ENCODE measurements at regions not wholly inside any gene's neighbourhood (a gene's known extent, or its start where the extent isn't known, plus 50 kb on each side); places are given as distances from the start of the nearest gene placed in this dataset.

DNA sequence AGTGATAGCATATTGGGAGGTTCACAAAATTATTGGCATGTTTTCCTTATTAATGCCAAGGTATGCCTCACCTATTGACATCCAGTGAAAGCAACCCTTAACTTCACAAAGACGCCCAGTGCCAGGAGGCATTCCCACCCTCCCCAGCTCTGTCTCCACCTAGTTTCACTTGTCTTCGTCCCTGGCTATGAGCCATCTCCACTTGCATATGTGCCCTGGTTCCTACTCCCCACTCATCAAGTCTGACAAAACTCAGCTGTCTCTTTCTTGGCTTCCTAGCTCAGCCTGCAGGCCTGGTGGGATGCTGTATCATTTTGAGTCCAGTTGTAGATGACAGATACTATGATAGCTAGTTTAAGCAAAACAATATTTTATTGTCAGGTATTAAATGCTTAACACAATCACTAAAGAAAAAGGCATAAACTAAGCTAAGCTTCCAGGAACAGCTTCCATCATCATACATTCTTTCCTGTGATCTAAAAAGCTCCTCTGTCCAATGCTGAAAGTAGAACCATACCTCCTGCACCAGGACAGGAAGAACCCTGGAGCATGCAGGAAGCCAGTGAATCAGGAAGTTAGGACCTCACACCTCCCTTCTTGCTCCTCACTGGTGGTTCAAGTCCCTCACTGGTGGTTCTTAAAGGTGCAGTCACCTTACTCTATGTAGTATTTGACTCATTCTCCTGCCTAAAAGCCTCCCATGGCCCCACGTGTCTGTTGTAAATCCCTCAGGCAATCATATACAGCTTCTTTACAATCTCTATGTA, 410.3 kb upstream of the RASGEF1B start:
- Histone ChIP-seq H3K27me3 (no peaks in the 10 kb centered on the region), H3K9ac (ENCODE audit: low read depth in 2 of 2, low read length in 2 of 2) (no peak overlapping the region), H3K36me3 (no peaks in the 10 kb centered on the region), H3K4me3 (no peak overlapping the region), H3K27ac (no peak overlapping the region), H3K9me3 (no peaks in the 10 kb centered on the region), H3K4me1 (no peaks in the 10 kb centered on the region)
- no peak for DNase-seq
- intact Hi-C loops (cut with DNase I), result no loop called here
- TF ChIP-seq, protein P1, sequence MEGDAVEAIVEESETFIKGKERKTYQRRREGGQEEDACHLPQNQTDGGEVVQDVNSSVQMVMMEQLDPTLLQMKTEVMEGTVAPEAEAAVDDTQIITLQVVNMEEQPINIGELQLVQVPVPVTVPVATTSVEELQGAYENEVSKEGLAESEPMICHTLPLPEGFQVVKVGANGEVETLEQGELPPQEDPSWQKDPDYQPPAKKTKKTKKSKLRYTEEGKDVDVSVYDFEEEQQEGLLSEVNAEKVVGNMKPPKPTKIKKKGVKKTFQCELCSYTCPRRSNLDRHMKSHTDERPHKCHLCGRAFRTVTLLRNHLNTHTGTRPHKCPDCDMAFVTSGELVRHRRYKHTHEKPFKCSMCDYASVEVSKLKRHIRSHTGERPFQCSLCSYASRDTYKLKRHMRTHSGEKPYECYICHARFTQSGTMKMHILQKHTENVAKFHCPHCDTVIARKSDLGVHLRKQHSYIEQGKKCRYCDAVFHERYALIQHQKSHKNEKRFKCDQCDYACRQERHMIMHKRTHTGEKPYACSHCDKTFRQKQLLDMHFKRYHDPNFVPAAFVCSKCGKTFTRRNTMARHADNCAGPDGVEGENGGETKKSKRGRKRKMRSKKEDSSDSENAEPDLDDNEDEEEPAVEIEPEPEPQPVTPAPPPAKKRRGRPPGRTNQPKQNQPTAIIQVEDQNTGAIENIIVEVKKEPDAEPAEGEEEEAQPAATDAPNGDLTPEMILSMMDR (IDR thresholded peaks at IDR 0.05), result no peak

DNA sequence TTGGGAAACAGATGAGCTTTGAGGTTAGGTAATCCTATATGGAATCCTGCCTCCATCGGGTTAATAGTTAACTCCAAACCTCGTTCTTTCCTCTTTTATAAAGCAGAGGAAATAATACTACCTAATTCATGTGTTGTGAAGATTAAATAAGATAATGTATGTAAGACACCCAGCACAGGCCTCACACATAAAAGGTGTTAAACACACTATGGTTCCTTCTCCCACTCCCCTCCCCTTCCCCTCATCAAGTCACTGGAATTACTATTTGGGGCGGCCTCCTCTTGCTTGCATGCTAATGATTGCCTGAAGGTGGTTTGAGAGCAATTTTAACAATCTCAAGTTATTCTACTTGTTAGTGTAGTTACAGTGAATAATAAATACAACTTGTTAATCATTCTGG, 404.4 kb upstream of the RASGEF1B start:
- no peaks in the 10 kb centered on the region for H3K36me3 ChIP-seq
- TF ChIP-seq, protein P1 (IDR thresholded peaks at IDR 0.05), result no peak
- no peak for DNase-seq
- H3K27ac ChIP-seq, result no peak overlapping the region
- intact Hi-C loops (cut with DNase I), result no loop called here
- H3K27me3 ChIP-seq, result no peaks in the 10 kb centered on the region
- no peaks in the 10 kb centered on the region for H3K9me3 ChIP-seq
- no peaks in the 10 kb centered on the region for H3K4me1 ChIP-seq
- H3K4me3 ChIP-seq, result no peak overlapping the region
- no peak overlapping the region for H3K9ac ChIP-seq (ENCODE audit: low read depth in 2 of 2, low read length in 2 of 2)

DNA sequence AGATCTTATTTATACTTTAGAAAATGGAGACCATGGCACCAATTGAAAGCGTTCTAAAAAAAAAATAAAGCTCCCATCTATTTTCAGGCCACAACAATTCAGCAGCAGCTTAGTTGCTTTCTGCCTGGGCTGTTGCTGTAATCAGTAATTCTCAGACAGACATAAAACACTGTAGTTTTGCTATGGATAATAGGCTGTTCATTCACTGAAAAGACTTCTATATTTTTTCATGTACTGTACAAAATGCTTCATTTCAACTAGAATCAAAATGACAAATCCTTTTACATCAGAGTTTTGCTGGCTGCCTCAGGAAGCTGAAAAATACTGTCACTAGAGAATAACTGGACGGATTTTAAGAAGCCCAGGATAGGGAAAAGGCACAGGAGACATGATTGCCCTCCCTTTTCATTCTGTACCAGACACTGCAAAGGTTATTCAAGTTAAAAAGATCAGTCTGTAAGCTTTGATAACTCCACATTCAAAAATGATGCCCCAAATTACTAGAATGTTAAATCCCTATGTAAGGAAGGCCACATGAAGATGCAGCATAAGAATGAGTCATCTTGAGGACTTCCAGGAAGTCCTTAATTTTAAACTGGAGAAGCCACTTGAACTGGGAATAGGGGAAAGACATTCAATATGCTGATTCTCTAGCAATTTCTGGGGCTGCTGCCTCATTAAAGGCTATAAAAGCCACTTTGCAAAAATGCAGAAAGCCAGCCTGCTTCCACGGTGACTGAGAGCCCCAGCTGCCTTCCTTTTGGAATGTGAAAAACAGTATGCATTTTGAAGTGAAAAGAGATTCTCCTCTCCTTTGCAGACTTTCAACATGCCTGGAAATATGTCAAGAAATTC, 403.2 kb upstream of the RASGEF1B start:
- H3K4me1 ChIP-seq, result no peaks in the 10 kb centered on the region
- H3K4me3 ChIP-seq, result no peak overlapping the region
- H3K27me3 ChIP-seq, result no peaks in the 10 kb centered on the region
- no peak overlapping the region for H3K27ac ChIP-seq
- no peaks in the 10 kb centered on the region for H3K9me3 ChIP-seq
- no peak overlapping the region for H3K9ac ChIP-seq (ENCODE audit: low read depth in 2 of 2, low read length in 2 of 2)
- no peaks in the 10 kb centered on the region for H3K36me3 ChIP-seq
- TF ChIP-seq, protein P1 (IDR thresholded peaks at IDR 0.05), result no peak
- no peak for DNase-seq
- intact Hi-C loops (cut with DNase I), result no loop called here

DNA sequence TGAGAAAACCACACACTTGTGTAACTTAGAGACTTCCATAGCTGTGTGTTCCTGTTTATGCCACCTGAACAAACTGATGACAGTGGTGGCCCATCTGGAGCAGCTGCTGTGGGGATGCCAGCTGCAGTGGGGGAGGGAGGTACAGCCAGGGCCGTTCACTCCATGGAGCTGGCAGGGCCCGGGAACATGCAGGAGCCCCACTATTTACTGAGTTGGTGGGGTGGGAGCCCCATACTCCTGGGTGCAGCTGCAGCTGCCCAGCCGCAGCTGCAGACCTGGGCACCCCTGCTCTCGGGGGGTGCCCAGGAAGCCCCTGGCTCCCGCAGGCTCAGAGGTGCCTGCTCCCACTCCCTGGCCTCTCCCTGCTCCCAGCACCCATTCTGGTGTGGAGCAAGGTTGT, 398.6 kb upstream of the RASGEF1B start:
- TF ChIP-seq, protein P1 (IDR thresholded peaks at IDR 0.05), result no peak
- Histone ChIP-seq H3K9me3 (no peaks in the 10 kb centered on the region), H3K4me1 (no peaks in the 10 kb centered on the region), H3K36me3 (no peaks in the 10 kb centered on the region), H3K9ac (ENCODE audit: low read depth in 2 of 2, low read length in 2 of 2) (no peak overlapping the region), H3K27ac (no peak overlapping the region), H3K4me3 (no peak overlapping the region), H3K27me3 (no peaks in the 10 kb centered on the region)
- intact Hi-C loops (cut with DNase I), result no loop called here
- DNase-seq, result no peak

DNA sequence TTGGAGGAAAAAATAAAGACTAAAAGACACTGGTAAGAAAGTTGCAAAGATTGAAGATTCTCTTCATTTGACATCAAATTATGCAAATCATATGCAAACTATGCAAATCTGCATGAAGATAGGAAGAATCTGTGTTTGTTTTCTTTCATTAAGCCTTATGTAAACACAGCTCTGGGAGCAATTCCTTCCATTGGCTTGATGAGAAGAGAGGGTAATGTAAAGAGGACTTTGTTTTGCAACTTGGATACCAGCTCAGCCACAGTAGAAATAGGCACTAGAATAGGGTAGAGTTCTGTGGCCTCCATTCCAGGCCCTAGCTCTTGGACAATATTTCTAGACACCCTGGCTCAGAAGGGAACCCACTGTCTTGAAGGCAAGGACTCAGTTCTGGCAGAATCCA, 388.4 kb upstream of the RASGEF1B start:
- intact Hi-C loops (cut with DNase I), result no loop called here
- no peak overlapping the region for H3K9ac ChIP-seq (ENCODE audit: low read depth in 2 of 2, low read length in 2 of 2)

More for the DNA sequence above, 388.4 kb upstream of the RASGEF1B start:
- Histone ChIP-seq H3K36me3 (no peaks in the 10 kb centered on the region), H3K4me3 (no peak overlapping the region), H3K27me3 (no peaks in the 10 kb centered on the region), H3K4me1 (no peaks in the 10 kb centered on the region), H3K27ac (no peak overlapping the region), H3K9me3 (no peaks in the 10 kb centered on the region)
- DNase-seq, result no peak
- TF ChIP-seq, protein P1 (IDR thresholded peaks at IDR 0.05), result no peak

Measured in colonic mucosa (tissue), 4 donors.